Ishikawa (cell line): ENCODE measurements at regions not wholly inside any gene's neighbourhood (a gene's known extent, or its start where the extent isn't known, plus 50 kb on each side); places are given as distances from the start of the nearest gene placed in this dataset.

Experiments
- MAX ChIP-seq: IDR thresholded peaks from 2 replicates; pipeline ENCODE4 v1.6.1; 2012
- TEAD4 ChIP-seq: IDR thresholded peaks from 2 replicates; pipeline ENCODE4 v1.6.1; 2012
- YY1 ChIP-seq: IDR thresholded peaks from 2 replicates; pipeline ENCODE4 v1.6.1; 2012; ENCODE audit warnings: low read depth

GRCh38 chr10:30233186-30233959 is 115.7 kb downstream of the MTPAP start:
- no peak for TF ChIP-seq YY1
- no peak for TF ChIP-seq MAX
- no peak for TF ChIP-seq TEAD4
